HPDE6-E6E7 (cell line): ENCODE measurements at regions not wholly inside any gene's neighbourhood (a gene's known extent, or its start where the extent isn't known, plus 50 kb on each side); places are given as distances from the start of the nearest gene placed in this dataset.
A peak's percentile ranks its signal among the peaks of the same experiment; 100 is the strongest.
"Not testable (repeated sequence)": the region's sequence is repeated elsewhere in the genome, so short reads cannot be mapped to it uniquely, and the experiment has no call there.

Source experiments
- DNase-seq: peaks from one replicate; pipeline ENCODE4 v3.0.0; 2011; ENCODE audit warnings: missing footprints; ENCODE audit errors: extremely low spot score

- no peak for DNase-seq
Measured at GRCh38 chr6:133106934-133107333, 134.2 kb upstream of the EYA4 start.

DNA sequence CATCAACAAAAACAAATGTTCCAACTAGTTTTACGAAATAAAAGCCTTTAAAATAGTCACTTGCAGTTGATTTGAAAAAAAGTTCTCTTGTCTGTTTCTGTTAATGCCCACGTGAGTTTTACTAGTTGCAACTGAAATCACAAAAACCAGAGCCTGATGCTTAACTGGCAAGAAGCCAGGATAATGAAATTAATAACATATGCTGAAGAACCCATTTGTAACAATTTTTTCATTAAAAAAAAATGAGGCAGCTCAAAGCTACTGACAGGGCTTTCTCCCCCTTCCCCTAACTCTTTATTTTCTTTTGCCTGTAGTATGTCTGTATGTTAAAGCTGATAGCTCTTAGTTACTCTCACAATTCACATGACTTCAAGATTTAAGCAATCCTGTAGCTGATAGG lies 132.7 kb upstream of the EYA4 start:
- DNase-seq = no peak

- no peak for DNase-seq
Measured at GRCh38 chr6:133114973-133115372, 126.2 kb upstream of the EYA4 start.

GRCh38 chr6:133115946-133116345 lies 125.2 kb upstream of the EYA4 start:
- no peak for DNase-seq

GRCh38 chr6:133128191-133128590 lies 113.0 kb upstream of the EYA4 start:
- DNase-seq = no peak

GRCh38 chr6:133129556-133129955 lies 111.6 kb upstream of the EYA4 start:
- DNase-seq = no peak

DNA sequence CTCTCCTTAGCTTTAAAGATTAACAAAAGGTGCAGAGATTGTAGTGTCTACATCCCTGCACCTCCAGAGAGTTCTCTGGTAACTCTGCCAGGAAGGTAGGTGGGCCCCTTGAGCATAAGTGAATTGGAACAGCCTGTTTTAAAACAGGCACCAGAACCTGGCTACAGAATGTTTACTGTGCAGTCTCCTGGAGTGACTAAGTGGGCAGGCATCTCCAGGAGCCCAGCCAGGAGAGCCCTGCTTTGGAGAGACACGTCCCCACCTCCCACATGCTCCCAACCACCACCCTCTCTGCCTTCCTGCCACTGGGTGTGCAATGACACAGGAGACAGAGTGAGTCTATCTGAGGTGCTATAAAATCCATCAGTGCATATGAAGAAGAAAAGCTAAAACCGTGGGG lies 110.3 kb upstream of the EYA4 start:
- peak; percentile 84 for DNase-seq

DNA sequence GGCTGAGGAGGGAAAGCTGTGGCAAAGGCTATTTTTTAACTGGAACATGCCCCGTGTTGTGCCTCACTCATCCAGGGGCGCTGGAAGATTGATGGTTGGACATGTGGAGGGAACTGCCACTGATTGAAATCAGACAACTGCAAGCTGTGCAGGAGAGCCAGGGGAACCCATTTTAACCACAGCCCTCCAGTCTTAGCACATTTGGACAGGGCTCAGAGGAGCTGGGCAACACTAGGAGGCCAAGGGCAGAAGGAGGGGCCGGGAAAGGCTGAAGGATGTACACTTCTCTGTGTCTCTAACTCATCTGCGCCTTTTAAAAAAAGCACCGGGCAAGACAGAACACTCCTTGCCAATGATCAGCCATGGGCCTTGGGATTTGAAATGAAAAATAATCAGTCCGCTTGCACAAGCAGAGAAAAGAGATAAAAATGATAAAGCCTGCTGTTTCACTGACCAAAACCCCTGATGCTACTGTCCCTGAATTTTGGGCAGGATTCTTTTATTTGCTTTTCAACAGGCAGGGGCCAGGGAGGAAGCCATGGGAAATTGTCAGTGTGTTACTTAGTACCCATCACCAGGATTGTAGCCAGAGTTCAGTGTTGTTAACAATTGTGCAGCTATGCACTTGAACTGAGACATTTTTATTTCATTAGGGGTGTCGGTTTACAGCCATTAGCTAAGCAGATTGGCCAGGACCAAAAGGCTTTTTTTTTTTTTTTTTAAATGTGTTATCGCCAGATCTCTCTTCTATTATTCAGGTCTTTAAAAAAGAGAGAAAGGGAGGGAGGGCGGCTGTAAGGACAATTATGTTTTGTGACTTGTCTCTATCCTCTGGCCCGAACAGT lies 109.3 kb upstream of the EYA4 start:
- no peak for DNase-seq

- no peak for DNase-seq
Measured at GRCh38 chr6:133132466-133132971, 108.6 kb upstream of the EYA4 start.

DNA sequence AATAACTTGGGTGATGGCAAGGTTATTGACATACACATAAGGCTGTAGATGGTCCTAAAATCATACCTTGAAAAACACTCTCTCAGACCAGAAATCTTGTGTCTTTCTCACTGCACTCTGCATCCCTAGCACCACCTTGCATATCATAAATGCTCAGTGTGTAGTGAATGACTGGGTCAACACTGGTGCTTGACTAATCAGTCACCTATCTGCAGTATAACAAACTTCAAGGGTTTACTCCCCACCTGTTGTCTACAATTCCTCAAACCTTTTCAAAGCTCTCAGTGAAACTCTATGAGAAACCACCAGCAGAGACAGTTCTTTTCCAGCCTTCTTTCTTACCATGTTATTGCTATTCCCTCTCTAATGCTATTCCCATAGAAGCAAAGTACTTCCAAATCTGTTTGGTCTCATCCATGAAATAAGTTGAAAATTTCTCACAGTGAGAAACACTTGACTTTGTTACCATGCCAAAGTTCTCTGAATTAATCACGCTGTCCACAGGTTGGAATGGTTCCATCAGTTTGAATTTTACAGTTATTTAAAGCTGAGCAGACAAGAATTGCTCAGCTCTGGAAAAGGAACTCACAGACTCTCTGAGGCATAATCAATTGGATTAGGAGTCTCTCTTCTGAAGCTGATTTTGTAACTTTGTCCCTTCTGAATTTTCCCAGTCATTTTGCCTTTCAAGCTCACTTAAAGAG lies 104.8 kb upstream of the EYA4 start:
- no peak for DNase-seq

- not testable (repeated sequence) for DNase-seq
Measured at GRCh38 chr6:133147470-133148184, 93.5 kb upstream of the EYA4 start.

- DNase-seq = no peak
Measured at GRCh38 chr6:133156689-133157088, 84.5 kb upstream of the EYA4 start.

DNA sequence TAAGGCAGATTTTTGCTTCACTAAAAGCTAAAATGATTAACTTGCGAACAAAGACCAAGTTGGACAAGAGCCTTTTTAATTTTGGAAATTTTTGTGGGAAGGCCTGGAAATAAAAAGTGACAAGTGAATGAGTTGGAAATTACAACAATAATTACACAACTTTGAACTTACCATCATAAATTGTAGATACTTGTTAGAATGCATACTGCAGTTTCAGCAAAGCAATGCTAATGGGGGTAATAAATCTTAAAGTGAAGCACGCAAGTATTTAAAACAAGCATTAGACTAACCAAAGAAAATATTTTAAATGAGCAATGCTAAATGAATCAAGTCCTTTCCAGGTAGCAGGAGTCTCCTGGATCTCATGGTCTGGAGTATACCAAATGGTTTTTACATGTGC lies 83.2 kb upstream of the EYA4 start:
- no peak for DNase-seq

GRCh38 chr6:133159255-133159795 lies 81.8 kb upstream of the EYA4 start:
- no peak for DNase-seq

- no peak for DNase-seq
Measured at GRCh38 chr6:133160536-133160935, 80.6 kb upstream of the EYA4 start.

DNA sequence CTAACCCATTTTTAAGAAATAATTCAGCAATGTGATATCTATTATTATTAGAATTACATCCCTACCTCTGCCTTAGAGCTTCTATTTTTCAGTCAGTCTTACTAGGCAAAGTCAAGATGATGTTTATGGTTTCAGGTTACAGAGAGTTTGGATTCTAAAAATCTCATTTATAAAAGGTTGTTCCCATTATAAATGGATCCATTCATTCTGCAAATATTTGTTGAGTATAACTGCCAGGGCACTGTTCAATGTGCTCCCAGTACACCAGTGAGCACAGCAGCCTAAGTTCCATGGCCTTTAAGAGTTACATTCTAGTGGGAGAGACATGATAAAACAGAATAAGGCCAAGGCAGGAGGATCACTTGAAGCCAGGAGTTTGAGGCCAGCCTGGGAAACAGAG lies 75.9 kb upstream of the EYA4 start:
- no peak for DNase-seq

GRCh38 chr6:133166766-133167165 lies 74.4 kb upstream of the EYA4 start:
- no peak for DNase-seq

DNA sequence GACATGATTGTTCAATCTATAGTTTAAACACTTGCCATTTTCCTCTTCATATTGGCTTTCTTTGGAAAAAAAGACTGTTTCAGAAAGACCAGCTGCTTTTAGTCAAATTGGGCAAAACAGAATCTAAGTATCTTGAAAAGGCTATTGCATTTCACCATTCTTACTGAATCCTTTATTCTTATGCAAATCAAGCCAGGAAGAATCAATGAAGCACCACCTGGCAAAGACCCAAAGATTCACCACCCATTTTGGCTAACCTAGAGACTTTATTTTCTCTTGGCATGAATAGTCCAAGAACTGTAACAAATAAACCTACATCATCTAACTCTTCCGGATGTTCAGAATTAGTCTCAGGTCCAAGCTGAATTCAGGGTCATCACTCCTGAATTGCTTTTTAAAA lies 71.3 kb upstream of the EYA4 start:
- DNase-seq = no peak

DNA sequence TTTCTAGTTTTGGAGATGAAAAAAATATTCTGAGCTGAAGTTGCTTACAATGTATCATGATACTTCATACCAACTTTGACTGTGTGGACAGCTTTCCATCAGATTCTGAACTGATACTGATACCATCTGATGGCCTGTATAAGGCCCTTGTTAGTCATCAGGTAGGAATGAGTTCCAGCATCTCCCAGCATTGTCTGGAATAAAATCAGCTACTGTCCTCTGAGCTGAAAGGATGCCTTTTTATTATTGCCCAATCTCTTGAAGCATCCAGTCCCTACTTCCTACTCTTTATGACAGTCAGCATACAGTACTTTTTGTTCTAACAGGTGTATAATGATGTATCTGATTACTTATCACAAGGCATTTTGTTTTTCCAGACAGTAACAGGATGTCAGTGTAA lies 70.6 kb upstream of the EYA4 start:
- no peak for DNase-seq

GRCh38 chr6:133171989-133172604 lies 69.1 kb upstream of the EYA4 start:
- DNase-seq = no peak

- DNase-seq = no peak
Measured at GRCh38 chr6:133173276-133173675, 67.9 kb upstream of the EYA4 start.

- no peak for DNase-seq
Measured at GRCh38 chr6:133179481-133179880, 61.7 kb upstream of the EYA4 start.
